ENCODE measurements at regions not wholly inside any gene's neighbourhood (a gene's known extent, or its start where the extent isn't known, plus 50 kb on each side); places are given as distances from the start of the nearest gene placed in this dataset.
"Not testable (repeated sequence)": the region's sequence is repeated elsewhere in the genome, so short reads cannot be mapped to it uniquely, and the experiment has no call there.

DNA sequence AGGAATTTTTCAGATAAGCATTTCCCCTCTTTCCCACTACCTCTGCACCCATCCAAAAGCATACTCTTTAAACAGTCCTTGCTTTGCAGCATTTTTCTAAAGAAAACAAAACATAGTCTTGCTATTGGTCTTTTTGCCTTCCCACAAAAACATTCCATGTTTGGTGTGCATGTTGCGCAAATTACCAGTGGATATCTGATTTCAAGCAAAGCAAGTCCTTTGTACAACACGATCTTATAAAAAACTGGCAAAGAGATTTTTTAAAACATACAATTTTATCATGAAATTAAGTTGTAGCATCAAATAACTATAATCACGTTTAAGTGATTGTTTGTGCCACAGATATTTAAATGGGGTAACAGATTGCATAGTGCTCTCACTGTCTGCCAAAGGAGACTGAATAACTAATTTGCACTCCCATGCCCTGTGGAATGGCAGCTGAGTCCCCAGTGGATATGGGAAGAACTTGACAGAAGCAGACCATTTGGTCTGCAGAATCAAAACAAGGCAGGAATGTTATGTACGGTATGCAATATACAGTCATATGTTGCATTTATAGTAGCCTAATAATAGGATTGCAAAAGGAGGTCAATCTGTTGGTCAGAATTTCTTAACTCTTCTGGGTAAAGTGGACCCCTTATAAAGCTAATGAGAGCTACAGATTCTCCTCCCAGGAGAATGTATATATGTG lies 285.7 kb downstream of the TBC1D4 start:
- no peak overlapping the region for H3K4me3 ChIP-seq (ENCODE audit: low read length)
- TF ChIP-seq ZNF274 (IDR thresholded peaks at IDR 0.05; ENCODE audit: low read depth, low read length): no peak

DNA sequence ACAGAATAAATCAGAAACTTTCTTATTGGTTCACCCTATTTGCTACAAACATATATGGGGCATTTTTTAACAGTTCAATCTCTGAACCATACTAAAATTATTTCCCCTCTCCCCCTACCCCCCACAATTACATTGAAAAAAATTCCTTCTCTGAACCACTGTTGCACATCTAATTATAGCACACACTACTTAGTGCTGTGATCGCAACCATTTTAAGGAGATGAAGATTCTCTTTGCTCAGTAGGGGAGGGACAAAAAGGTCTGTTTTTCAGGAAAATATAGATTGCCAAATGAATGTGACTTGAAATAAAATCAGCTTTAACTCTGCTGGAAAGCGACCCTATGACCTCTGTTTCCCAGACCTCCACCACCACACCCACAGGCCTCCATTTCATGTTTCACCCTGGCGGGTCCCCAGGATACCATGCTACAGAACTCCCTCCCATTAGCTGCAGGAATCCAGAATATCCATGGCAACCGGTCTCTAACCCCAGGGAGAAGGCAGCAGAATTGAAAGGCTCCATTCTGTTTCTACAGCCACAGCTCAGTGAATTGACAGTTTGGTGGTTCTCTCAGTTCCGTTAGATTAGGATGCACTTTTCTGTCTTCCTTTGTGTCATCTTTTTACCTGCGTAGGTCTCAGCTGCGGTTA lies 286.3 kb downstream of the TBC1D4 start:
- no peak for TF ChIP-seq ZNF274 (IDR thresholded peaks at IDR 0.05; ENCODE audit: low read depth, low read length)
- H3K4me3 ChIP-seq (ENCODE audit: low read length): no peak overlapping the region

DNA sequence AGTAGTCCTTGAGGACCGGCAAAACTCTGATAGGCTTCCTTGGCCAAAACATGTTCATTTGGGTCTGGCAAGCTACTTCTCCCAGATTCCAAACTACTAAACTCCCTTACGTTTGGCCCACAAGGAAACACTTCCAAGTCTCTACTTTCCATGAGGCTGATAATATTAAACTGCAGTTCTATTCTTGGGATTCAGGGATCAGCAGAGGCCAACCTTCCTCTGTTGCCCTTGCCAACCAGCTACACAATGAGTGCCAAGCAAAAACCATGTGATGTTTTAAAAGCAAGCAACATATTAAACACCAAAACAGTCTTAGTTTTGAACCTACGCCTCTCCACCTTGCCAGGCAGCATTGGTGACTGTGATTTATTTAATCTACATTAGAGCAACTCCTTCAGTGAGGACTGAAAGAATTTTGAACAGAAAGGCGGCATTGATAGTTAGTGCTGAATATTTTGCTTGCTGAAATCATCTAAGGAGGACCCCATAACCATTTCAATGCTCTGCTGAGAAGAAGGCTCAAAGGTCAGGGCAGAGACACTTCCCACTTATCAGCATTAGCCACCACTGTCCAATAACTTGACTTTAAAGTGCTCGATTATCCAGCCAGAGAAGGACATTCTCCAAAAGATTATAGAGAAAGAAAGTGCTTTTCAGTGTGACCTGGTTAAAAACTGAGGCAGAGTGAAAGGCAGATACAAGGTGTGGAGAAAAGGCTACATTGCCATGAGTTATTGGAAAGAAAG lies 287.1 kb downstream of the TBC1D4 start:
- TF ChIP-seq ZNF274 (IDR thresholded peaks at IDR 0.05; ENCODE audit: low read depth, low read length): no peak
- no peak overlapping the region for H3K4me3 ChIP-seq (ENCODE audit: low read length)

DNA sequence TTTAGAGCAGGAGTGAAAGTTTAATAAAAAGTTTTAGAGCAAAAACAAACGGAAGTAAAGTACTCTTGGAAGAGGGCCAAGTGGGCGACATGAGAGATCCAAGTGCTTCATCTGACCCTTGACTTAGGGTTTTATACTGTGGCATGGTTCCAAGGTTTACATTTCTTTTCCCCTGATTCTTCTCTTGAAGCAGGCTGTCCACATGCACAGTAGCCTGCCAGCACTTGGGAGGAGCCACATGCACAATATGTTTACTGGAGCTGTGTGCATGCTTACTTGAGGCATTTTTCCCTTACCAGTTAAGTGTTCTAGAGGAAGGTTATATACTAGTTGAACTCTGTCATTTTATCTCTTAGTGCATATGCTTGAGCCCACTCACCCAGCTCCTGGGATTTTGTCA lies 295.6 kb downstream of the TBC1D4 start:
- TF ChIP-seq ZNF274 (IDR thresholded peaks at IDR 0.05; ENCODE audit: low read depth, low read length): no peak

DNA sequence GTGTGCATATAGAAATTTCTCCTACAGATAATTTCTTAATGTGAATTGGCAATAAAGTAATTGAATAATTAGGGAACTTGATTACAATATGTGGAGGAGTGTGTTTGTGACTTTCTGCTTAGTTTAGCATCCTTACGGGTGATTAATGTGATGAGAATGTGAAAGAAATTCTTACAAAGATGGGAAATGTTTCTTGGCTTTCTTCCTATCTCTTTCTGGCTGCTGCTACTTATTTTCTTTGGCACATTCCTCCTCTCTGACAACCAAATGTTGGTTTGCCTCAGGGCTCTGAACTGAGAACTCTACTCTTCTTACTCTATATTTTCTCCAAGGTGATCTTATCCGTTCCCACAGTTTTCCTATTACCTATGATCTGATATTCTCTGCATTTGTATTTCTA lies 300.1 kb downstream of the TBC1D4 start:
- no peak overlapping the region for H3K4me3 ChIP-seq (ENCODE audit: low read length)
- TF ChIP-seq ZNF274 (IDR thresholded peaks at IDR 0.05; ENCODE audit: low read depth, low read length): no peak

More for the DNA sequence above, 295.6 kb downstream of the TBC1D4 start:
- H3K4me3 ChIP-seq (ENCODE audit: low read length): no peak overlapping the region

DNA sequence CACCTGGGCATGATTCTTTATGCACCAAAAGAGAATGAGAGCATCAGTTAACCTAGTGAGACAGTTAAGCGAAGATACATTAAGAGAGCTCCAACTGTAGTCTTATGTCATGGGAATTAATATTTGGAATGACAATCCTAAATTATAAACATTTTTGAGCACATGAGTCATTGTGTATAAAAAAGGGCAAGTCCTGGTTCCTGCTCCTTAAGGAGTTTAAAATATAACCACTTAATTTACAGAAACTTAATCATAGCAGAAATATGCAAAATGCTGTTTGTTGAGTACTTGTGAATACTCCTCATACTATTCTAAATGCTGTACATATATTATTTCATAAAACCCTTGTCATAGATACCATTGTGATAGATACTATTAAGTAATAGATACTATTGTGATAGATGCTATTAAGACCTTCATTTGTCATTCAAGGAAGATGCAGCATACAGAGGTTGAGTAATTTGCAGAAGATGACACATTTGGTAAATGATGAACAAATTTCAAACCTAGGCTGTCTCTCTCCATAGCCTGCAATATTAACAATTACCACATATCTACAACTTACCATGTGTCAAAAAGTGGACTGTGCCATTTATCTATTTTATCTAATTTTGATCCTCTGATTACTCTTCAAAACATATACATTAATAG lies 301.0 kb downstream of the TBC1D4 start:
- no peak for TF ChIP-seq ZNF274 (IDR thresholded peaks at IDR 0.05; ENCODE audit: low read depth, low read length)
- no peak overlapping the region for H3K4me3 ChIP-seq (ENCODE audit: low read length)

DNA sequence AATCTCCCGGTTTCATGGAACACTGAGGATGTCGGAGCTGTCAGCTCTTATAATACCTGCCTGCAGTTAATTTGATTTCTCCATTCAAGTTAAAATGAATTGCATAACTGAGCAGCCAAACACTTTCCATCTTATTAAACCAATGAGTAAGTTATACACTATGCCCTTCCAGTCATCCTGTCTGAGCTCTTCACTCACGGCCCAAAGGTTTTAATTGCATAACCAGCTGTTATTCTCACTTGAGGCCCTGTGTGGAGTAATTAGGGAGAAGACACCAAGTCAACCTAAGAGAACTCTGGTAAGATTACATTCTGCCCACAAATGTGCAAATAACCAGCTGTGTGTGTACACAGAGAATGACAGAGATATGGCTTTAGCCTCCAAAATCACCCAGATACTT lies 303.5 kb downstream of the TBC1D4 start:
- no peak overlapping the region for H3K4me3 ChIP-seq (ENCODE audit: low read length)
- TF ChIP-seq ZNF274 (IDR thresholded peaks at IDR 0.05; ENCODE audit: low read depth, low read length): no peak

DNA sequence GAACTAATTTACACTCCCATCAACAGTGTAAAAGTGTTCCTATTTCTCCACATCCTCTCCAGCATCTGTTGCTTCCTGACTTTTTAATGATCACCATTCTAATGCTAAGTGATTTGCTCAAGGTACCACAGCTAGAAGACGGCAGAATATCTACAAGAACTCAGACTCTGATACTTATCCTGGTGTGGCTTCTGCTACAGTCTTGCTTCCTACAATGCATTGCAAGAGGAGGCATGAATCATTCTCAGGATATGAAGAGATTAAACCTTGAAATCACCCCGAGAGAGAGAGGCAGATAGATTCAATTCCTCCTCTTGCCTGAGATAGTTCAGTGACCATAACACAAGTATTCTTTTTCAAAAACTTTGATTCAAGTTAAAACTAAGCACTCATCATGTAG lies 306.4 kb downstream of the TBC1D4 start:
- no peak overlapping the region for H3K4me3 ChIP-seq (ENCODE audit: low read length)
- no peak for TF ChIP-seq ZNF274 (IDR thresholded peaks at IDR 0.05; ENCODE audit: low read depth, low read length)

DNA sequence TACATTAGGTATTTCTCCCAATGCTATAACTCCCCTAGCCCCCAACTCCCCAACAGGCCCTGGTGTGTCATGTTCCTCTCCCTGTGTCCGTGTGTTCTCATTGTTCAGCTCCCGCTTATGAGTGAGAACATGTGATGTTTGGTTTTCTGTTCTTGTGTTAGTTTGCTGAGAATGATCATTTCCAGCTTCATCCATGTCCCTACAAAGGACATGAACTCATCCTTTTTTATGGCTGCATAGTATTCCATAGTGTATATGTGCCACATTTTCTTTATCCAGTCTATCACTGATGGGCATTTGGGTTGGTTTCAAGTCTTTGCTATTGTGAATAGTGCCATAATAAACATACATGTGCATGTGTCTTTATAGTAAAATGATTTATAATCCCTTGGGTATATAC lies 306.9 kb downstream of the TBC1D4 start:
- H3K4me3 ChIP-seq (ENCODE audit: low read length): not testable (repeated sequence)

DNA sequence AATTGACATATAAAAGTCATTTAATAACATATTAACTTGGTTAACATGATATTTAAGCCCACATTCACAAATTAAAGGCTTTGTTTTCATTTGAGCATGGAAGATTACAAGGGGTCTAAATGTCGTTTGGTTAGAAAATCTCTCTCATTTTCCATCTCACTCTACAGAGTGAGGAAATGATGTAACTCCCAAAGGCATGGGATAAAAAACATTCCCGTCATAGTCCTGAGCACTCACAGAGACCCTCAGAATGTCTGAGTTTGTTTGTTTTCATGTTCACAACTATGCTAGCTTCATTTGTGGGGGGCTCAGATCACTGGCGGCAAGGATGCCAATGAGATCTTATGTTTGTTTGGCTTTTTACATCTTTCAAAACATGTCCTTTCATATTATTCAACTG lies 307.5 kb downstream of the TBC1D4 start:
- TF ChIP-seq ZNF274 (IDR thresholded peaks at IDR 0.05; ENCODE audit: low read depth, low read length): no peak
- H3K4me3 ChIP-seq (ENCODE audit: low read length): no peak overlapping the region

DNA sequence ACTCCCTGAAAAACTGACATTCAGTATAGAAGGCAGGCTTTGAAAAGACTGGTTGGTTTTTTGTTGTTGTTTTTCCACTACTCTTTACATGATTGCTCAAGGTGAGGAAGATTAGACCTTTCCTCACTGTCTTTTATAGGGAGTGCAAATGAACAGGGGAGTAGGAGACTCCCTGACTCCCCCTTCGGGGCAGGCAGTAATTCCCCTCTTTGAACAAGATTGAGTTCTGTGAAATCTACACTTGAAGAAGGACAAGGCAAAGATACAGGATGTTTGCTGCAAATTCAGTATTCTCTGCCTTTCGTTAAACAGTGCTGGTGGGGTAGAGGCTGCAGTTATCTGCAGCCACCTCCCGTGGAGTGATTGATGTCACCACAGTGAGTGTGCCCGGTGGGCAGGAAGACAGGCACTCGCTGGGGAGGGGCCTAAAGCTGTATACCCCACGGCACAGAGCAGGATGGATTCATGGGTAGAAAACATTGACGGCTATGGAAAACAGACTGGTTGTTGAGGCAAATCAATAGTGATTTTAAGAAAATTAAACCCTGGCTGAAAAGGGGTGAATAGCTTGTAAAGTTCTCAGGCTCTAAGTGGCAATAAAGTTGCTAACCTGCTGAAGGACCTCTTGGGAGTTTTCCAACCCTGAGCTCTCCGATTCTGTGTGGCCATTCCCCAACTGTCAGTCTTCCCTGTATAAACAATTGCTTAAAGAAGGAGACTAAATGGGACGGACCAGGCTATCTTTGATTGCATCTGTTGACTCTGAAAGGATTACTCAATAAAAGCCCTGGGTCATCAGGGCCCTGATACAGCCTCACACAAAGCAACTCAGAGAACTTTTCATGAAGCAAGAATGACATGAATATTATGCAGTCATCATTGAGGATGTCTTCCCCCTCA lies 308.3 kb downstream of the TBC1D4 start:
- no peak for TF ChIP-seq ZNF274 (IDR thresholded peaks at IDR 0.05; ENCODE audit: low read depth, low read length)
- H3K4me3 ChIP-seq (ENCODE audit: low read length): no peak overlapping the region

DNA sequence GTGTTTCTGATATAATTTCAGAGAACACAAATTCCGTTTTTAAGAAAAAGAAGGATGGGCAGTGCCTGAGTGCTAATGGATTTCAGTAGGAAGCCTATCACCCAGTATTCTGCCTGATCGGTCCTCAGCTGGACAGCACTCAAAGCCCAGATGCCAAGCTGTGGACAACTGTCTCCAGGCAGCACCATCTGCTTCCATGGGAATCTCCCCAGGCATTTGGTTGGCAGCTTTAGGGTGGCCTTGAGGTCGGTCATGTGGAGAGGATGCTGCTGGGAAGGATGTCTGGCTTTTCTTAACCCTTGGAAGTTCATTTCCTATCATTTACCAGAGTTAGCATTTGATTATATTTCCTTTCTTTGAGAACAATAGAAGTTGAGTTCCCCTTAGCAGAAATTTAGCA lies 311.7 kb downstream of the TBC1D4 start:
- TF ChIP-seq ZNF274 (IDR thresholded peaks at IDR 0.05; ENCODE audit: low read depth, low read length): no peak
- H3K4me3 ChIP-seq (ENCODE audit: low read length): no peak overlapping the region

DNA sequence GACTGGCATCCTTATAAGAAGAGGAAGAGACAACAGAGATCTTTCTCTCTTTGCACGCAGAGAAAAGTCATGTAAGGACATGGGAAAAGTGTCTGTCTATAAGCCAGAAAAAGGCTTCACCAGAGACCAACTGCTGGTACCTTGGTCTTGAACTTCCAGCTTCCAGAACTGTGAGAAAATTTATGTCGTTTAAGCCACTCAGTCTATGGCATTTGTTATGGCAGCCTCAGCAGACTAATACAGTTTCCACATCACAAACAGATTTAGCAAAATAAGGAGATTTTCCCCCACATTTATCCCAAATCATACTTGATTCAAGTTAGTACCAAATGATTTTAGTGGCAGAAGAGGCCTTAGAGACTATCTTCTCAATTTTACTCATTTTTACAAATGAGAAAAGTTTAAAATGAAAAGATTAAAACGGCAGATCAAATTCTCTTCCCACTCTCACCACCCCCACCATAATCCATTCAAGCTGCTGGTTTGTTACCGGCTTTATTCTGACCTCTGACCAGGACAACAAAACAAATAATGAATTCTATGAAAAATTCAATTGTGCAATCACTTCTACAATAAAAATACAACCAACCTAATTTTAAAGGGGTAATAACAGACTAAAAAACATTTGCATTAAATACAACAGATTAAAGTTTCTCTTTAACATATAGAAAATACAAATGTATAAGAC lies 316.3 kb downstream of the TBC1D4 start:
- TF ChIP-seq ZNF274 (IDR thresholded peaks at IDR 0.05; ENCODE audit: low read depth, low read length): no peak
- H3K4me3 ChIP-seq (ENCODE audit: low read length): no peak overlapping the region
